Sigmoid colon (tissue), 6 donors: ENCODE measurements at regions not wholly inside any gene's neighbourhood (a gene's known extent, or its start where the extent isn't known, plus 50 kb on each side); places are given as distances from the start of the nearest gene placed in this dataset.

ENCODE experiments used
- DNase-seq: peaks from one replicate; pipeline ENCODE4 v3.0.0-alpha.2; 2019
- H3K27ac ChIP-seq, 4 donors: fragments of 200-600 bp; sonication (generic); one replicate each; pipeline ENCODE4 v1.5.1; 2016 to 2019; ENCODE audit warnings: mild to moderate bottlenecking in 1 of 4
- H3K27me3 ChIP-seq, 3 donors: fragments of 200-600 bp; sonication (generic); one replicate each; pipeline ENCODE4 v1.5.1; 2019; ENCODE audit warnings: mild to moderate bottlenecking in 1 of 3
- H3K36me3 ChIP-seq, 4 donors: fragments of 200-600 bp; sonication (generic); one replicate each; pipeline ENCODE4 v1.5.1; 2016 to 2019
- H3K4me1 ChIP-seq, 4 donors: fragments of 200-600 bp; sonication (generic); one replicate each; pipeline ENCODE4 v1.5.1; 2017 to 2019
- H3K4me3 ChIP-seq, 4 donors: fragments of 200-600 bp; sonication (generic); one replicate each; pipeline ENCODE4 v1.5.1; 2017 to 2019; ENCODE audit warnings: mild to moderate bottlenecking in 2 of 4, moderate library complexity in 1 of 4
- H3K9me3 ChIP-seq, 4 donors: fragments of 200-600 bp in 3 of 4; sonication (generic) in 3 of 4; one replicate each; pipeline versions ENCODE4 v1.5.1 to v1.6.1; 2013 to 2019
- EP300 ChIP-seq, 4 donors: sonication (generic); formaldehyde crosslinking; IDR thresholded peaks; one replicate each; pipeline ENCODE4 v1.6.1; 2017; ENCODE audit warnings: antibody characterized with exemption in 4 of 4
- POLR2A ChIP-seq, 2 donors: fragments of 450-650 bp; IDR thresholded peaks; one replicate each; pipeline ENCODE4 v1.6.1; 2016; ENCODE audit warnings: antibody characterized with exemption in 2 of 2, mild to moderate bottlenecking in 2 of 2, moderate library complexity in 2 of 2
- POLR2AphosphoS5 ChIP-seq, 4 donors: sonication (generic); formaldehyde crosslinking; IDR thresholded peaks; one replicate each; pipeline ENCODE4 v1.6.1; 2017; ENCODE audit warnings: antibody characterized with exemption in 4 of 4
- WGBS, 2 donors: extraction: QIAGEN DNeasy Blood & Tissue Kit; methylation state at CpG; one replicate each; pipeline ENCODE4 v1.1.7; 2013; 5-methylcytosine and 5-hydroxymethylcytosine counted together
- intact Hi-C: fragments of 100-400 bp; cut with DNase I; formaldehyde crosslinking; loops from one replicate; pipeline ENCODE4 v1.15.1; 2023
- TF ChIP-seq, protein P1 (sequence below), 4 experiments: fragments of 450-650 bp in 3 of 4; fragments of 200-600 bp in 1 of 4; IDR thresholded peaks; one replicate each; pipeline ENCODE4 v1.5.1; 2016 to 2019; ENCODE audit warnings: antibody characterized with exemption in 4 of 4, mild to moderate bottlenecking in 3 of 4, moderate library complexity in 2 of 4
- donor health status: healthy with polysubstance abuse.
- donor health status: healthy.

DNA sequence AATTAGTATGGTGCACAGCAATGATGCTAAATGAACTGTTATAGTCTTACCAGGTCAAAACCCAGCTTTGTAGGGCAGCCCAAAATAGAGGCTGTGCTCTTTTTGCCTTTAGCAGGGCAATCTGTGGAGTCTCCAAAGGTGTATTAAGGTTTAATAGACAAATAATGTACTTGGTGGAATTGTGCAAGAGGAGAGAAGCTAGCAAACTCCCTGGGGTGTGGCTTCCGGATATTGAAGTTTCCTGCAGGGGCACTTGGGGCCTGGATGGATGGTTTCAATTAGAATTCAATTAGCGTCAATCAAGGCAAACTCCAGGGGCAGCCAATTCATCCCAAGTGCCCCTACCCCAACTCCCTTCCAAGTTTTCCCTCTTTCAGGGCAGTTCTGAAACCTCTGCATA is 285.8 kb downstream of the UTP18 start:
- Histone ChIP-seq H3K4me1 (no peaks in the 10 kb centered on the region), H3K36me3 (no peaks in the 10 kb centered on the region), H3K9me3 (no peaks in the 10 kb centered on the region), H3K4me3 (no peak overlapping the region), H3K27me3 (no peaks in the 10 kb centered on the region), H3K27ac (no peak overlapping the region)
- 81 to 87% methylated on average over 2 of the region's 2 CpGs for WGBS, 2 donors
- intact Hi-C loops, result no loop called here
- DNase-seq, result no peak
- TF ChIP-seq POLR2A (IDR thresholded peaks at IDR 0.05), result no peak
- TF ChIP-seq, protein P1, sequence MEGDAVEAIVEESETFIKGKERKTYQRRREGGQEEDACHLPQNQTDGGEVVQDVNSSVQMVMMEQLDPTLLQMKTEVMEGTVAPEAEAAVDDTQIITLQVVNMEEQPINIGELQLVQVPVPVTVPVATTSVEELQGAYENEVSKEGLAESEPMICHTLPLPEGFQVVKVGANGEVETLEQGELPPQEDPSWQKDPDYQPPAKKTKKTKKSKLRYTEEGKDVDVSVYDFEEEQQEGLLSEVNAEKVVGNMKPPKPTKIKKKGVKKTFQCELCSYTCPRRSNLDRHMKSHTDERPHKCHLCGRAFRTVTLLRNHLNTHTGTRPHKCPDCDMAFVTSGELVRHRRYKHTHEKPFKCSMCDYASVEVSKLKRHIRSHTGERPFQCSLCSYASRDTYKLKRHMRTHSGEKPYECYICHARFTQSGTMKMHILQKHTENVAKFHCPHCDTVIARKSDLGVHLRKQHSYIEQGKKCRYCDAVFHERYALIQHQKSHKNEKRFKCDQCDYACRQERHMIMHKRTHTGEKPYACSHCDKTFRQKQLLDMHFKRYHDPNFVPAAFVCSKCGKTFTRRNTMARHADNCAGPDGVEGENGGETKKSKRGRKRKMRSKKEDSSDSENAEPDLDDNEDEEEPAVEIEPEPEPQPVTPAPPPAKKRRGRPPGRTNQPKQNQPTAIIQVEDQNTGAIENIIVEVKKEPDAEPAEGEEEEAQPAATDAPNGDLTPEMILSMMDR (IDR thresholded peaks at IDR 0.05), result no peak
- no peak for TF ChIP-seq EP300 (IDR thresholded peaks at IDR 0.05)
- no peak for TF ChIP-seq POLR2AphosphoS5 (IDR thresholded peaks at IDR 0.05)

DNA sequence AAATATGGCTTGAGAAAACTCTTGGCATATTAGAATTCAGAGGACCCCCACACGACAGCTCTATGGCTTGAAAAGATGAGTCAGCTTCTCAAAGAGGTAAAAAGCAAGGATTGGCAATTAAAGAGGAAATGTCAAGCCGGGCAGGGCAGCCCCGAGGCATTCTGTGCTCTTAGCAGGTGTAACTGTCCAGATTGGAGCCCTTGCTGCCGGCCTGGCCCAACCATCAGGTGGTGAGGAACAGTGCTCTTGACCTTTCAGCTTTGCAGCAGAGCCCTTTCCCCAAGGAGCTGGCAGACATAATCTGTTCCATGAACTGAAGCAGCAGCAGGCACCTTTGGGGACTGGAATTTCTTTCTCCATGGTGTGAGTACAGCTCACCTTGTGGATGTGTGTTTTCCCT is 287.8 kb downstream of the UTP18 start:
- intact Hi-C loops, result no loop called here
- no peak for DNase-seq
- Histone ChIP-seq H3K4me1 (no peaks in the 10 kb centered on the region), H3K9me3 (no peaks in the 10 kb centered on the region), H3K27ac (no peak overlapping the region), H3K36me3 (no peaks in the 10 kb centered on the region), H3K27me3 (no peaks in the 10 kb centered on the region), H3K4me3 (no peak overlapping the region)
- TF ChIP-seq, protein P1 (IDR thresholded peaks at IDR 0.05), result no peak
- TF ChIP-seq EP300 (IDR thresholded peaks at IDR 0.05), result no peak
- no peak for TF ChIP-seq POLR2AphosphoS5 (IDR thresholded peaks at IDR 0.05)
- TF ChIP-seq POLR2A (IDR thresholded peaks at IDR 0.05), result no peak
- WGBS, 2 donors, result 37 to 74% methylated on average over 4 of the region's 4 CpGs

DNA sequence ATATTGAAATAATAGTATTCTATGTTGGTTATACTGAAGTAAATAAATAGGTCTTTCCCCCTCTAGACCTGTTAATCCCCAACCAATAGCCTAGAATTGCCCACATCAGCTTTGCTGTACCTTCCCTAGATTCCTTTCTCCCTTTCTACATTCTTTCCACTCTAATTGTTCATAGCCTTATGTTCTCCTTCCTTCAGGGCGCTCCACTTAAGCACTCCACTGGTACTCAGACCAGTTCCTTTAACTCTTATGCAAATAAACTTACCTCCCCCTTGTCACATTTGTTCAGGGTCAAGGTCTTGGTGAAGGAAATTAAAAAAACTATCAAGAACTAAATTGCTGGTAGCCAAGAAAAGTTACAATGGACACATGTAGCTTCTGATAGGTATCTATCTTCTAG is 294.8 kb downstream of the UTP18 start:
- intact Hi-C loops, result no loop called here
- Histone ChIP-seq H3K9me3 (no peaks in the 10 kb centered on the region), H3K36me3 (no peaks in the 10 kb centered on the region), H3K4me3 (no peak overlapping the region), H3K4me1 (no peaks in the 10 kb centered on the region), H3K27me3 (no peaks in the 10 kb centered on the region), H3K27ac (no peak overlapping the region)
- DNase-seq, result no peak
- TF ChIP-seq POLR2A (IDR thresholded peaks at IDR 0.05), result no peak
- WGBS, 2 donors, result 82 to 88% methylated on average over 1 of the region's 1 CpG

DNA sequence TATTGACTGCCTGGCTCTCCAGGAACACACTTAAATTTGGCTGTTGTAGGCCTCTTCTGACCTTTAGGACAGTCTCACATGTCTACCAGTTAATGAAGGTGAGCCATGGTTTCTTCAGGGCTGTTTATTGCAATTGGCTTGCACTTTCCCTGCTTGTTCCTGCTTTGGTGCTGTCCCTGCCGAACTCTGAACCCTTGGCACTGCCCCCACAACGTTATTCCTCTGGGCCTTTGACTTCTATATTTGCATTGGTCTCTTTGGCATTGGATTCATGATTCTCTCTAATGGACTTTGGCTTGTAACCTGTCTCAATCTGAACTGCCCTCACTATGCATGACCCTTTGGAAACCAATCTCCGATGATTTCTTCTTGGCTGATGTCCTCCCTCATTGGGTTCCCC is 299.4 kb downstream of the UTP18 start:
- H3K9me3 ChIP-seq, result peaks cover 0 to 3% (median 0%) of the 10 kb centered on the region in 4 donors
- no peaks in the 10 kb centered on the region for H3K27me3 ChIP-seq
- intact Hi-C loops, result no loop called here
- no peaks in the 10 kb centered on the region for H3K36me3 ChIP-seq
- H3K4me3 ChIP-seq, result no peak overlapping the region
- TF ChIP-seq EP300 (IDR thresholded peaks at IDR 0.05), result no peak
- TF ChIP-seq POLR2A (IDR thresholded peaks at IDR 0.05), result no peak
- TF ChIP-seq POLR2AphosphoS5 (IDR thresholded peaks at IDR 0.05), result no peak
- TF ChIP-seq, protein P1 (IDR thresholded peaks at IDR 0.05), result no peak
- no peak overlapping the region for H3K27ac ChIP-seq
- WGBS, 2 donors, result 45 to 68% methylated on average over 3 of the region's 3 CpGs
- DNase-seq, result no peak
- H3K4me1 ChIP-seq, result no peaks in the 10 kb centered on the region

DNA sequence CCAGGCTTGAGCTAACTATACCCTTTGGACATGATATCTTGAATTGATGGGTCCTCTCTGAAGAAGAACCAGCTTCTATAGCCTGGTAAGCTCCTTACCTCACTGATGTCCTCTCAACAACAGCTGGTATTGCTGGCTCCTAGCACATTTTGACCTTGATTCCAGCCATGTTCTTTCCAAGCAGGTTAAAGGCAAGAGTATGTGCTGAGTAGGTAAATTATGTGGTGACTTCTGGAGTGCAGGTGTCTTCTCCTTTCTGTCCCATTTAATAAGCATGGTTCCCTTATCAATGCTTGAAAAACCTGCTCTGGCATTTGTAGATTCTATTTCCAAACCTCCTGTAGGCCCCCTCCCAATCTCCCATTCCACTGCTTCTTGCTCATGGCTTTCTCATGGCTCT is 300.1 kb downstream of the UTP18 start:
- TF ChIP-seq EP300 (IDR thresholded peaks at IDR 0.05) (no peak), POLR2AphosphoS5 (IDR thresholded peaks at IDR 0.05) (no peak), POLR2A (IDR thresholded peaks at IDR 0.05) (no peak)
- TF ChIP-seq, protein P1 (IDR thresholded peaks at IDR 0.05), result no peak
- no peak for DNase-seq
- no peaks in the 10 kb centered on the region for H3K27me3 ChIP-seq
- H3K36me3 ChIP-seq, result no peaks in the 10 kb centered on the region
- H3K27ac ChIP-seq, result no peak overlapping the region
- peaks cover 0 to 3% (median 0%) of the 10 kb centered on the region in 4 donors for H3K9me3 ChIP-seq
- intact Hi-C loops, result no loop called here
- no peak overlapping the region for H3K4me3 ChIP-seq
- H3K4me1 ChIP-seq, result no peaks in the 10 kb centered on the region
